GM04503 (cell line): ENCODE measurements at regions not wholly inside any gene's neighbourhood (a gene's known extent, or its start where the extent isn't known, plus 50 kb on each side); places are given as distances from the start of the nearest gene placed in this dataset.
"Not testable (repeated sequence)": the region's sequence is repeated elsewhere in the genome, so short reads cannot be mapped to it uniquely, and the experiment has no call there.

Experiments
- DNase-seq: peaks from one replicate; pipeline ENCODE4 v3.0.0-alpha.2; 2012; ENCODE audit warnings: low read depth

DNA sequence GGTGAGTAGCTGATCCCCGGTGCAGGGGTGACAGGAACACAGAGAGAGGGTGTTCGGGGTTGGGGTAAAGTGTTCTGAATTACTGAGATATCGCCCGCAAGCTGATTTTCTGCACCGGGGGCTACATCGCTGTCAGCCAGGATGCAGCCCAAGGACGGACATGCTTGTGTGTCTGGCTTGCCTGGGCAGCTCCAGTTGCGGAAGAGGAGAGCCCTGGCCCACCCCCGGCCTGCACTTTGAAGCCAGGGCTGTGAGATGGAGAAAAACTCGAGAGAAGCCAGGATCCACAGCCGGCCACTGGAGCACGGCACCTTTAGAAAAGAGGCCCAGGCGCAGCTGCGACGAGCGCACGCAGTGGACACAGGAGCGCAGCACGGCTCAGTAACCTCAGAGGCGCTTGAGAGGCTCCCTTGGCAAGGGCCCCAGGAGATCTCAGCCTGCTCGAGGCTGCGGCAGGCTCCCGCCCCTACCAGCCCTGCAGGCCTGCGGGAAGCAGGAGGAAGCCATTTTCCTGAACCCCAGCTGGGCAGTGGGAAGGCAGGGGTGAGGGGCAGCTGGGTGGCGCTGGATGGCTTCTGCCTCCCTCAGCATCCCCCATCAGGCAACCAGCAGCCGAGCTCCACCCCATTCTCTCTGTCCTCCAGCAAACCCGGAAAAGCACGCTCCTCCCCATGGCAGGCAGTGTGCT lies 59.2 kb downstream of the C9orf50 start:
- DNase-seq: no peak

DNA sequence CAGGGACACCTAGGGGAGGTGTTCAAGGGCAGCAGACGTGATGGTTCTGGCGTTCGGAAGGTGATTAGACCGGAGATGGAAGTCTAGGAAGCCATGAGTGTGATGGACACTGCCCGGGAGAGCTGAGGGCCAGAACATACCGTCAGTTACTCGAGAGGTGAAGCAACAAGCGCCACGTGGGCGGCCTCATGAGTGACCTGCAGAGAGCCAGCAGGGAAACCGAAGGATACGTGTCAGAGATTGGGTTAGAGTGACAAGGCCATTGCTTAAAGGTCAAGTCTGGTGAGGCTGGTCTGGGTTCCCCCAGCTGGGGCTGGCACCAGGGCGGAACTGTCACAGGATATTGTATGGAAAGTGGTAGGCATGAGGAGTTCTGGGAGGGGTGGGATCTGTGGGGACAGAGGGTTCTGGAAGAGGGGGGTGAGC lies 60.0 kb downstream of the C9orf50 start:
- DNase-seq: no peak

DNA sequence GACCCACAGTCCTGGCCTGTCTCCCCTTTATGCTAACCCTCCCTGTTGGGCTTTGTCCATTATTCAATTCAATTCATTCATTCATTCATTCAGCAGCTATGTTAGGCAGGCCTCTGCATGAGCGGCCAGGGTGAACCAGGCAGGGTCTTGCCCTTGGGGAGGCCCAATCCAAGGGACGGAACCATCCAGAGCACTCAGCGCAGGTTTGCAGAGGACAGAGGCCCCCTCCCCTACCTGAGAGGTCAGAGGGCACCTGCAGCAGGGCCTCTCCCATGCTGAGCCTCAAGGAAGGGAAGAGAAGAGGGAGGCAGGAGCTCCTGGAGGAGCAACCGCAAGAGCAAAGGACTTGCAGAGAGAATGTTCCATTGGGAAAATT lies 61.4 kb downstream of the C9orf50 start:
- DNase-seq: no peak

DNA sequence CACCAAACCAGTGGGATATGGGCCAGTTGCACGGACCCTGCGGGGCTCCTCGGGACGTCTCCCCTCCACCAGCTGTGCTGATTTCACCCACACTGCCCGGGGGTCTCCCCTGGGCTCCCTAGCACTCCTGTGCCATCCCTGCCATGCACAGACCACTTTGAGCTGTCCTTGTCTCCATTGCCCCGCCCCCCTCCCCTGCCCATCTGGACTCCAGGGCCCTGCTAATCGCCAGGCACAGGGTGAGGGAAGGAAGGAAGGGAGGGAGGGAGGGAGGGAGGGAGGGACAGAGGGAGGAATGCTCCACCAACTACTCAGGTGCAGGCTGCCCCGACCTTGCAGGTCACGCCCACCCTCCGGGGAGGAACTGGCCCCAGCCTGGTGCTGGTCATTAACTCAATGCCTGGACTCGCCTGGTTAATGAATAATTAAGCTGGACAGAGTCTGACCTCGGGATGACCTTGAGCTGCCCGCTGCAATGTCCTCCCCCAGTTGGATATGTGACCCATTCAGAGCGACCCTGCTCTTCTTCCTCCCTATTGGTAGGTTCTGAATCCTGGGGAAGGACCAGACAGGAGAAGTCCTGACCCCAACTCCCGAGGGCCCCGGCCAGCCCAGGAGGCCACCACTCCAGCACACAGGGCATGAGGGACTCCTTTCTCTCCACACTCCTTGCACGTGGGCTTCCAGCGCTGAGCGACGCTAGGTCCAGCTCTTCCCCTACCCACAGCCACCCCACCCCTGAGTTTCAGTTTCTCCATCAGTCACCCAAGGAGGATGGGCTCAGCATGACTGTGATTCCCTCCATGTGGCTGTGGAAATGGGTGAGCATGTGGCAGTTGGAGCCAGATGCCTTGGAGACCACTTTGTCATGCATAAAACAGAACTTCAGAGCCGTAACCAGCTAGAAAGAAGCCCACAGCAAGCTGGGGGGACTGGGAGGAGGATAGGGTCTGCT lies 62.1 kb downstream of the C9orf50 start:
- DNase-seq: no peak

DNA sequence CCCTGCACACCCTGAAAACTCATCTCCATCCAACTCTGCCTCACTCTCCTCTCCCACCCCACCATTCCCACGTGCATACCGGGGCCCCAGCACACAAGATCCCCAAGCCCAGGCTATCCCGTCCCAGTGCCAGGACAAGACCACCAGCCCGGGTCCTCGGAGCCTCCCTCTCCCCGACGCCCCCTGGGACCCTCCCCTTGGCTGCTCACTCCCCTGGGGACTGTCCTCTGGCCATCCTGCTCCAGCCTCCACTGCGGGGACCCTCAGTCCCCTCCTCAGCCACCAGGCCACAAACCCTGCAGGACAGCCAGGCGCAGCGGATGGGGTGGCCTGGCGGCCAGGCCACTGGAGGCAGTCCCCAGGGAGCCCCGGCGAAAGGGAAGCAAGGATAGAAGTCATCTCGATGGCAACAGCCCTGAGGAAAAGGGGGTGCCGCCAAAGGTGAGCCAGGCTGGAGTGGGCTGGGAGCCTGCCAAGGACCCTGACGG lies 62.8 kb downstream of the C9orf50 start:
- DNase-seq: no peak

DNA sequence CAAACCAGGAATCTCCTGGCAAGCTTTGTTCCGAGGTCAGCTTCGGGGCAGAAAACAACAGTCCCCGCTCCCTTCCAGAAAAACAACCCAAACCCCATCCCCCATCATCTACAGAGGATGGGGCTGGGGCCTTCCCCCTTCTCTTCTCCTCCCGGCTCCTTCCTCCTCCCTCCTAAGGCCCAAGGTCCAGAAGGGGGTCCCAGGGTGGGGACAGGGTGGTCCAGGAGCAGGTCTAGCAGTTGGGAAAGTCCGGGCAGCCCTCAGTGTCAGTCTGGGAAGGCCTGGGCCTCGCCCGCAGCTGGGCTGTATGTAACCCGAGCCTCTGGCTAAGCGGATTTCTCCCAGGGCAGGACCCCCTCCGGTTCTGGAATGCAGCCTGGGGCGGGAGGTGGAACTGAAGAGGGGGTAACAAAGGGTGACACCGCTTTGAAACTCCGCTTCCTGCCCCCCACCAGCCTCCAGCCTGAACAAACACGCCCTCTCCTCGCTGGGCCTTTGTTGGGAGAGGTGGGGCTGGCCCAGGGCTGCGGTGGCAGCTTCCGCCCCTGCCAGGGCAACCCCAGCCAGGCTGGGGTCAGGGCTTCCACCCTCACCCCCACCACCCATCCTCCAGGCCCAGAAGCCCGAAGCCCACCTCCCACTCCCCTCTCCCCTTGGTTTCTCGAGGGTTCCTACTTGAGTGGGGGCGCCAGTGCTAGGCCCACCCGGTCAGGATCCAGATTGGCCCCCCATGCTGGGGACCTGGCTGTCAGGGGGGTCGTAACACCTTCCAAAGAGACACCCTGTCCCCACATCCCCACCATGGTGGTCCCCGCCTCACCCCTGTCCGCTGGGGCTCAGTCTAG lies 63.5 kb downstream of the C9orf50 start:
- DNase-seq: no peak

DNA sequence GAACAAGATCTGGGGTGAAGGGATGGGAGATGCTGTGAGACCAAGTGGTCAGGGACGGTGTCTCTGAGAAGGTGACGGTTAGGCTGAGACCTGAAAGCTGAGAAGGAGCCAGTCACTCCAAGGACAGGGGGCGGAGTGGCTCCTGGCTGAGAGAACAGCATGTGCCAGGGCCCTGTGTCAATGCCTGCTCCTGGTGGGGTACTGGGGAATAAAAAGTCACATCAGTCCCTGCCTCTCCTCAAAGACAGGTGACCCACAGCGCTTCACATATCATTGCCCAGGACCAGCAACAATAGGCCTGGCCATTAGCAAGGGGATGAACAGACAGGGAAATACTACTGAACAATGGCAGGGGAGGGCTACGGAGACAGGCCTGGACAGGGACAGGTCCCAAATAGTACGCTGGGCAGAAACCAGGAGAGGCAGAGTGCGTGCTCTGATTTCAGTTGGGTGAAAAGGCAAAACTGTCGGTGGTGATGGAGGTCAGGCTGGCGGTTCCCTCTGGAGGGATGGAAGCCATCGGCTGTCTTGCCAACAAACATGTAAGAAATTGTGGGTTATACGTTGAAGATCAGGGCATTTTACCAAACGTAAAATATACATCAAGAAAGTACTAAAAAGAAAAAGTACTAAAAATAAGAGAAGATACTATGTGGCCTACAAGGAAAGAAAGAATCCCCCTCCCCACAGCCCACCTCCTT lies 64.3 kb downstream of the C9orf50 start:
- DNase-seq: no peak

DNA sequence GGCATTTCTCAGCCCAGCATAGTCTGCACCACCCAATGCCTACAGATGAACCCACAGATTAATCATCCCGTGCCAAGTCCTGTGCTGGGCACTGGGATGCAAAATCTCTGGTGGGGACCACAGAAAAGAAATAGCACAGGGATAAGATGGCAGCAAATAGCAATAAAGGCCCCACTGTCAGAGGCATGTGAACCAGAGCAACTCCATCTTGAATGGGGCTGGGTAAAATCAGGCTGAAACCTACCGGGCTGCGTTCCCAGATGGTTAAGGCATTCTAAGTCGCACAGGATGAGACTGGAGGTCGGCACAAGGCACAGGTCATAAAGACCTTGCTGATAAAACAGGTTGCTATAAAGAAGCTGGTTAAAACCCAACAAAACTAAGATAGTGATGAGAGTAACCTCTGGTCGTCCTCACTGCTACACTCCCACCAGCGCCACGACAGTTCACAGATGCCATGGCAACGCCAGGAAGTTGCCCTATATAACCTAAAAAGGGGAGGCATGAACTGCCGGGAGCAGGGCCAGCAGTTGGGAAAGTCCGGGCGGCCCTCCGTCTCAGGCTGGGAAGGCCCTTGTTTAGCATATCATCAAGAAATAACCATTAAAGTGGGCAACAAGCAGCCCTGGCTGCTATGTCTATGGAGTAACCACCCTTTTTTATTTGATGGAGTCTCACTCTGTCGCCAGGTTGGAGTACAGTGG lies 65.2 kb downstream of the C9orf50 start:
- no peak for DNase-seq

DNA sequence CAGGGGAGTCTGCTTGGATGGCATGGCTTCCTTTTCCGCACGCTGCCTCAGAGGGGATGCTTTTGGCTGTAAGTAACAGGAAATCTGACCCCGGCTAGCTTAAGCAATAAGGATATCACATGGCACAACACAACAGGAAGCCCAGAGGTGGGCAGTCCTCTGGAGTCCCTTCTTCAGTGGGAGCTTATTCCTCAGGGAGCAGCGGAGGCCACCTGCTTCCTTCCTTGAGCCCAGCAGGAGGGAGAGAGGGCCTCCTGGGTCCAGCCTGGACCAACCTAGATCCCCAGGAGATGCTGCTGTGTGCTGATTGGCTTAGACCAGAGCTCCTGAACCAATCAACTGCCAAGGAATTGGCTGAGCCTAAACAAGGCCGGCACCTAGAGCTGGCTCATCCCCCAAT lies 66.3 kb downstream of the C9orf50 start:
- no peak for DNase-seq

DNA sequence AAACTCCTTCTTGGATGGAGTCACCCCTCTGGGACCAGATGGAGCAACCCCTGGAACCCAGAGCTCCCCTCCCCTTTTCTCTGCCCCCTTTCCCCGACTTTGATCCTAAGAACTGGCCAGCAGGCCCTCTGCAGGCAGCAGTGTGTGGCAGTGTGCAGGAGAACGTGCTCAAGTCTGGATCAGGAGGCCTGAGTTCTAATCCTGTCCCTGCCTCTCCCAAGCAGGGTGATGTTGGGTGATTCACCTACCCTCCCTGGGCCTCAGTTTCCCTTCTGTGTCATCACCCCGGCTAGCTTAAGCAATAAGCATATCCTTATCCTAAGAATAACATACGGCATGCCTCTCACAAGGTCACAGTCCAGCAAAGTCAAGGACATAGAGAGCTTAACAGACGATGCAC lies 67.6 kb downstream of the C9orf50 start:
- no peak for DNase-seq

DNA sequence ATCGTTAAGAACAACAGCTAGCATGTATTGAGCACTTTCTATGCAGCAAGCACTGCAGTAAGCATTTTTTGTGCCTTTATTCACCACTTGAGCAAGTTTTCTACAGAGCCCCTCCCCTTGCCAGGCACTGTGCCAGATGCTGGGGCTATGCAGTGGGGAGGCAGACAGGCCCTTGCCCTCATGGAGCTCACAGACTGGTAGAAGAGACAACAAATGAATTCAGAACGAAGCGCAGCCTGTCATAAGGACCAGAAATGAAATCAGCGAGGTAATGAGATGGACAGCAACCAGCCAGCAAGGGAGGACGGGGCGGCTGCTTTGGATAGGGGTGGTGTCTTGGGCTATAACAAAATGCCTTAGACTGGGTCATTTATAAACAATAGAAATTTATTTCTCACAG lies 68.8 kb downstream of the C9orf50 start:
- DNase-seq: no peak

DNA sequence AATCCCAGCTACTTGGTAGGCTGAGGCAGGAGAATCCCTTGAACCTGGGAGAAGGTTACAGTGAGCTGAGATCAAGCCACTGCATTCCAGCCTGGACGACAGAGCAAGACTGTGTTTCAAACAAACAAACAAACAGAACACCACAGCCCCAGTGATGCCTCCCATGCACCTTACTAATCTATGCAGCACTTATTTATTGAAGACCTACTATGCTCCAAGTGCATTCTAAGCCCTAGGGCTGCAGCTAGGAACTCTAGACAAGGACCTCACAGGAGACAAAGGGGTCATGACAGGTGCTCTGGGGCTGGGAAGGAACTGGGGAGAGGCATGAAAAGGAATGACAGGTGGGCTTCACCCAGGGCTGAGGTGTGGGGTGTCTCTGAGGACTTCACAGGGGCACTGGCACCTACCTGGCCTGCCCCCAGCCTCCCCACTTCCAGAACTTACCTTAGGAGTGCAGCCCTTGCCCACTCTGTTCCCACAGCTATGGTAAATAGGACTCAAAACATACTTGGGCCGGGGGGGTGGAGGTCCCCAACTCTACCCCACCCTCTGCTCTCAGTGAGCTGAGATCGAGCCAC lies 69.4 kb downstream of the C9orf50 start:
- no peak for DNase-seq

DNA sequence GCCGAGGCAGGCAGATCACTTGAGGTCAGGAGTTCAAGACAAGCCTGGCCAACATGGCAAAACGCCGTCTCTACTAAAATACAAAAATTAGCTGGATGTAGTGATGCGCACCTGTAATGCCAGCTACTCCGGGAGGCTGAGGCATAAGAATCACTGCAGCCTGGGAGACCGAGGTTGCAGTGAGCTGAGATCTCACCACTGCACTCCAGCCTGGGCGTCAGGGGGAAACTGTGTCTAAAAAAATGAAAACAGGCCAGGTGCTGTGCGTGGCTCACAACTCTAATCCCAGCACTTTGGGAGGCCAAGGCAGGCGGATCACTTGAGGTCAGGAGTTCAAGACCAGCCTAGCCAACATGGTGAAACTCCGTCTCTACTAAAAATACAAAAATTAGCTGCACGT lies 69.9 kb downstream of the C9orf50 start:
- DNase-seq: not testable (repeated sequence)

DNA sequence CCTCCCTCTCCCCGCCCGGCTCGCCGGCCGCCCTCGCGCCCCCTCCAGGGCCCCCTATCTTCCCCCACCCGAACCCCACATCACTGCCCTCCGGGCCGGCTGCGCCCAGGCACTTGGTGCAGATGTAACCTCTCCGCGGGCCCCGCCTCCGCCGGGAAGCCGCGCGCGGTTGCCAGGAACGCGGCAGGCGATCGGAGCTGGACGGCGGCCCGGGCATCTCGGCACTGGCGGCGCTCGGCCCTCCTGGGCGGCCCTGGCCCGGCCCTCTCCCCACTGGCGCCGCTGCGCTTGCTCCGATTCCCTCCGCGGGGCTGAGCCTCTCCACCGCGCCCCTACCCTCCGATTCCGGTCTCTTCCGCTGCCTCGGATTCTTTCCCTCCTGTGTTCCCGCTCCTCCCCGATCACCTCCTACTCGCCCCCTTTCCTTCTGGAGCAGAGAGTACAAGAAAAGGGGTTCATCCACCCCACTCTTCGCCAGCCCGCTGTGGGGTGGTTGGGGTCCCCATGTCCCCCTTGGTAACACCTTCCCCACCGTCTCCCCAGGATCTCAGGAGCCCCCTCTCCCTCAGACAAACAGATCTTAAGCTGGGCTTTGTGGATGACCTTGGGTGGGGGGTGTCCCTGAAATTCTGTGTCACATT lies 70.6 kb downstream of the C9orf50 start:
- no peak for DNase-seq

DNA sequence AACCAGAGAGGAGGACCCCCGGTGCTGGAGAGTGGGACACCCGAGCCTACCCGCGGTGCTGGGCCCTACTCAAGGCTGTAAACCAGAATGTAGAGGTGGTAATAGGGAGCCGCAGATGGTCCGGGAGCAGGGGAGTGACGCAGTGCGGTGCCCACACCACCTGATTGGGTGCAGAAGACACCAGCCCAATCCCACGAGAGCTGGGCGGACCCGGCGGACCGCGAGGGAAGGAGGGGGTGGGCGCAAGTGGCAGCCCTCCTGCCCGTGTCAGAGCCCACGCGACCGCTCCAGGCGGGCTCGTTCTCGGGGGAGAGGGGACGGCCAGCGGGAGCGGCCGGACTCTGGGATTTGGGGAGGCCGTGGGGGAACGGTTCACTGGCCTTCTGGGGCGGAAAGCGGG lies 71.2 kb downstream of the C9orf50 start:
- no peak for DNase-seq

DNA sequence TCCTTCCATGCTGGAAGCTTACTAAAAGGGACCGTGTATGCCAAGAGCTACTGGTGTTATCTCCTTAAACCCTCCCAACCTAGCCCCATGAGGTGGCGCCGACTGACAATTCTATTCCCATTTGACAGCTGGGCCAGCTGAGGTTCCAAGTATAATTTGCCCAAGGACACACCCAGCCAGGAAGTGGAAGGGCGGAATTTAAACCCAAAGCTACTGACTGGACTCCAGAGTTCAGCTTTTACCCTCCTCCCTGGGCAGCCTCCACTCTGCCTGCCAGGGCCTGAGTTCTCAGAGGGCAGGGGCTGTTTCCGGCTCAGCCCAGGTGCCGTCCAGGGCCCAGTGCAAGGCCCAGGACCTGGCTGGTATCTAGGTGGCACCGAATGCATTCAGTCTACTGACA lies 71.8 kb downstream of the C9orf50 start:
- no peak for DNase-seq

DNA sequence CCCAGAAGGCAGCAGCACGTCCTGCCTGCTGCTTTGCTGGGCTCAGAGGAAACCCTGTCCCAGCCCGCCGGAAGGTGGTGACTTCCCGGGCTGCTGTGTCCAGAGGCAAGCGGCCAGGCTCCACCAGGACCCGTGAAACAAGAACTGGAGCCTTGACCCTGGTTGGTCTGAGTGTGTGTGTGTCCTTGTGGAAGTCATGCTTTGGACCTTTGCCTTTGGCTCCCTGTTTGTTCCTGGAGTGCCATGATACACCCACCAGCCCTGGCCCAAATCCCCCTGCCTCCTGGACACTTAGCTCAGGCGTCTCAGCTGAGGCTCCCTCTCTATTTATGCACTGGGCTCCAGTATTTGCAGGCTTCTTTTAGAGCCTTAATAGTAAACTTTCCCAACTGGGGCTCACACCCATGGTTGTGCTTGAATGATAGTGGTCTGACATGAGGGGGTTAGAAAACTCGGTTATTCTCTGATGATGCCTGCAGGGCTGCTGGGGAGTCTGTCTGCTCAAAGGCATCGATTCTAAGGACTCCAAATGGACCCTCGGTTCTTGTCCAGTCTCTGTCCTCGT lies 72.2 kb downstream of the C9orf50 start:
- no peak for DNase-seq

DNA sequence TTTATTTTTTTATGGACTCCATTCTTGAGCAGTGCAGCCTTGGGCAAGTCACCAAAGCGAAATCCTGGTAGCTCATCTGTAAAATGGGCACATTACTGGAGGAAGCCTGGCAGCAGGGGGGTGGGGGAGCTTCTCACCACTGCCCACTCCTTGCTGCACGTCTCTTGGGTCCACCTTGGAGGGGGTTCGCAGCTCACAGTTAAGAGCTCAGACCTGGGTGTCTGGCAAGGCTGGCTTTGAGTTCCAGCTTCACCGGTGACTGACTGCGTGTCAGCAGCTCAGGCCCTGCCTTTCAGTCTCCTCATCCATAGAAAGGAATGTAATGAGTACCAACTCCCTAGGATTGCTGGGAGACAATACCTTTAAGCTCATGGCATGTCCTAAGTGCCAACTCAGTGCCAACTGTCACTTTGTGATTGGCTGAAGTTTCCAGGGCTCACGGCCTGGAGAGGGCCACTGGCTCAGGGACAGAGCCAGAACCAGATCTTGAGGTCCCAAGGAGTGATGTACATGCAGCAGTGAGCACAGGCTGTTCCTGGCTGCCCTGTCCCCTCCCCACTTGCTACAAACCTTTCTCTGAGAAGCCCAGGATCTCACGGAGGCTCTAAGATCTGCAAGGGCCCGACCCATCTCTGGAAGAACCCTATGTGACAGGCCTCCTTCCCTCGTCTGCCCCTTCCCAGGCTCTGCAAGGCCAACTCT lies 72.9 kb downstream of the C9orf50 start:
- DNase-seq: no peak

DNA sequence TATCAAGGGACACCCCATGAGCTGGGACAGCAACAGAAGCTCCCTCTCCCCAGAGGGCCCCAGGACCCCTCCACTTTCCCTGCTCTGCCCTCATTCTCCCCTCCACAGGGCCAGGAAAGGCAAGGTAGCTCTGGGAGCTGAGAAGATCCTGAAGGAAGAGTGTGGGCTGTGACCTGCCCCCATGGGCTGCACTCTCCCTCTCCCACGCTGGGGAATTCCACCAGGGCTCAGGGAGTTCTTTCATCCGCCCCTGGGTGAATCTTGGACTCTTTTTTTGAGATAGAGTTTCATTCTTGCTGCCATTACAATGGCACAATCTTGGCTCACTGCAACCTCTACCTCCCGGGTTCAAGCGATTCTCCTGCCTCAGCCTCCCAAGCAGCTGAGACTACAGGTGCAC lies 73.8 kb downstream of the C9orf50 start:
- no peak for DNase-seq
